Islet precursor cell (in vitro differentiated cells): ENCODE measurements at regions not wholly inside any gene's neighbourhood (a gene's known extent, or its start where the extent isn't known, plus 50 kb on each side); places are given as distances from the start of the nearest gene placed in this dataset.
A peak's percentile ranks its signal among the peaks of the same experiment; 100 is the strongest.

Experiments
- DNase-seq: peaks from one replicate; pipeline ENCODE4 v3.0.0-alpha.2; 2018

- no peak for DNase-seq
Measured at GRCh38 chr3:102757950-102758349, 323.1 kb downstream of the ZPLD1 start.

GRCh38 chr3:102761766-102762165 lies 327.0 kb downstream of the ZPLD1 start:
- no peak for DNase-seq

GRCh38 chr3:102790747-102791325 lies 356.0 kb downstream of the ZPLD1 start:
- no peak for DNase-seq

- no peak for DNase-seq
Measured at GRCh38 chr3:102791641-102792589, 357.1 kb downstream of the ZPLD1 start.

- DNase-seq = no peak
Measured at GRCh38 chr3:102796804-102797203, 362.0 kb downstream of the ZPLD1 start.

- no peak for DNase-seq
Measured at GRCh38 chr3:102802819-102803420, 368.1 kb downstream of the ZPLD1 start.

GRCh38 chr3:102810937-102811336 lies 376.1 kb downstream of the ZPLD1 start:
- DNase-seq = no peak

- DNase-seq = no peak
Measured at GRCh38 chr3:102826636-102827035, 391.8 kb downstream of the ZPLD1 start.

GRCh38 chr3:102827386-102827785 lies 392.6 kb downstream of the ZPLD1 start:
- DNase-seq = no peak

- DNase-seq = no peak
Measured at GRCh38 chr3:102830415-102830814, 395.6 kb downstream of the ZPLD1 start.

- DNase-seq = no peak
Measured at GRCh38 chr3:102841866-102842265, 407.1 kb downstream of the ZPLD1 start.

GRCh38 chr3:102866845-102867244 lies 432.0 kb downstream of the ZPLD1 start:
- no peak for DNase-seq

GRCh38 chr3:102883515-102883914 lies 448.7 kb downstream of the ZPLD1 start:
- no peak for DNase-seq

GRCh38 chr3:102885289-102885688 lies 450.5 kb downstream of the ZPLD1 start:
- no peak for DNase-seq

- no peak for DNase-seq
Measured at GRCh38 chr3:102887431-102887830, 452.6 kb downstream of the ZPLD1 start.

- no peak for DNase-seq
Measured at GRCh38 chr3:102896851-102897621, 462.2 kb downstream of the ZPLD1 start.

- DNase-seq = no peak
Measured at GRCh38 chr3:102904629-102905028, 469.8 kb downstream of the ZPLD1 start.

GRCh38 chr3:102905811-102906210 lies 471.0 kb downstream of the ZPLD1 start:
- DNase-seq = no peak

GRCh38 chr3:102906818-102907217 lies 472.0 kb downstream of the ZPLD1 start:
- DNase-seq = no peak

- DNase-seq = no peak
Measured at GRCh38 chr3:102909904-102910303, 475.1 kb downstream of the ZPLD1 start.

- no peak for DNase-seq
Measured at GRCh38 chr3:102916532-102916931, 481.7 kb downstream of the ZPLD1 start.

- peak; percentile 85 for DNase-seq
Measured at GRCh38 chr3:102926618-102927017, 491.8 kb downstream of the ZPLD1 start.

- no peak for DNase-seq
Measured at GRCh38 chr3:102933377-102933776, 498.6 kb downstream of the ZPLD1 start.
